Activated T-helper 2 cell treated with anti-CD3 and anti-CD28 coated beads, Interferon-gamma antibody, Interleukin-2, Interleukin-4, amounts not matched to agents 10 μg/mL and 5 μg/mL and 100 μg/mL, durations not matched to agents 14 hours and 24 hours and 36 hours (primary cell): ENCODE measurements at regions not wholly inside any gene's neighbourhood (a gene's known extent, or its start where the extent isn't known, plus 50 kb on each side); places are given as distances from the start of the nearest gene placed in this dataset.

Experiments
- DNase-seq: peaks from one replicate; pipeline ENCODE4 v3.0.0; 2021; ENCODE audit warnings: low spot score
- H3K27ac Mint-ChIP-seq: one replicate; pipeline ENCODE4 v1.8.0; 2021; ENCODE audit warnings: mixed read lengths
- H3K27me3 Mint-ChIP-seq: one replicate; pipeline ENCODE4 v1.8.0; 2021; ENCODE audit warnings: low read depth, mixed read lengths
- H3K36me3 Mint-ChIP-seq: one replicate; pipeline ENCODE4 v1.8.0; 2021; ENCODE audit warnings: low read depth, mixed read lengths
- H3K4me1 Mint-ChIP-seq: one replicate; pipeline ENCODE4 v1.8.0; 2021; ENCODE audit warnings: low read depth, mixed read lengths
- H3K4me3 Mint-ChIP-seq: one replicate; pipeline ENCODE4 v1.8.0; 2021; ENCODE audit warnings: low read depth, mild to moderate bottlenecking, moderate library complexity, mixed read lengths
- H3K9me3 Mint-ChIP-seq: one replicate; pipeline ENCODE4 v1.8.0; 2021; ENCODE audit warnings: mixed read lengths
- intact Hi-C: fragments of 100-400 bp; cut with micrococcal nuclease; formaldehyde crosslinking; loops from one replicate; pipeline ENCODE4 v1.15.1; 2023

DNA sequence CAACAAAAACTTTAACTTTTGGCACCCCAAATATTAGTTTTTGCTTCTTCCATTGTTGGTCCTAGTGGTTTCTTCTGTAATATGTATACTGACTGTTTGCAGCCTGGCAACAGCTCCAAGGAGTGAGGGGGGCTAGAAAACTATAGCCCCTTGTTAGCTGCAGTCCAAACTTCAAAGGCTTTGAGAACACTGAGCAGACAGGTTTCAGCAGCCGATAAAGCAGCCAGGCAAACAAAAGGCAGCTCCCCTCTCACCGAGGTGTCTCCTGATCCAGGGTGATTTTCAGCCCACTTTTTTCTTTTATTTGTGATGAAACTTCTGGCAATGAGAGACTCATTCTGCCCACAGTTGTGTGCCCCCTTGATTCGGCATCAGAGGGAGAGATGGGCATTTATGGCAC, 80.7 kb downstream of the OLIG3 start:
- peaks cover 14% of the 10 kb centered on the region for H3K4me1 Mint-ChIP-seq
- intact Hi-C loops, result loop anchor here (10.0 kb wide), 1 partner anchor 231 kb away; no protein-coding TSS in a partner anchor
- H3K27me3 Mint-ChIP-seq, result peaks cover 33% of the 10 kb centered on the region

DNA sequence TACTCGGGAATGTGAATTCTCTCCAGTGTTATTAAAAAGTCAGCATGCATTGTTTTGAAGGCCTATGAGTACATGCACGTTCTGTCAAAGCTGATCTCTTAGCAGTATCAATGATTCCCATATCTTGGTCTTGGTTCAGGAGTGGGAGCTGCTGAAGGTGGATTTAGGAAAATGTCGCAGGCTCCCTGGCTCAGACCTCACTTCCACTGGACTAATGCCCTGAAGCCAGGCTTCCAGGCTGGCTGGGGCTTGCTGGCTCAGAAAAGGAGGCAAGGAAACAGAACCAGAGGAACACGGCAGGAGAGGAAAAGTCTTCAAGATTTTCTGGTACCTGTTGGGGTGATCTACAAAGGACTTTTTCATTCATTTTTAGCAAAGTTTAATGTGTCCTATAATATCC, 81.6 kb downstream of the OLIG3 start:
- peaks cover 4% of the 10 kb centered on the region for H3K36me3 Mint-ChIP-seq
- H3K27ac Mint-ChIP-seq, result no peak overlapping the region
- H3K4me3 Mint-ChIP-seq, result no peak overlapping the region
- intact Hi-C loops, result loop anchor here (10.0 kb wide), 1 partner anchor 232 kb away; no protein-coding TSS in a partner anchor
- H3K9me3 Mint-ChIP-seq, result peaks cover 9% of the 10 kb centered on the region
- peaks cover 21% of the 10 kb centered on the region for H3K4me1 Mint-ChIP-seq
- no peak for DNase-seq
- peaks cover 26% of the 10 kb centered on the region for H3K27me3 Mint-ChIP-seq

More for the DNA sequence above, 80.7 kb downstream of the OLIG3 start:
- Mint-ChIP-seq H3K27ac (no peak overlapping the region), H3K4me3 (no peak overlapping the region), H3K9me3 (peaks cover 5% of the 10 kb centered on the region), H3K36me3 (peaks cover 4% of the 10 kb centered on the region)
- DNase-seq, result no peak

DNA sequence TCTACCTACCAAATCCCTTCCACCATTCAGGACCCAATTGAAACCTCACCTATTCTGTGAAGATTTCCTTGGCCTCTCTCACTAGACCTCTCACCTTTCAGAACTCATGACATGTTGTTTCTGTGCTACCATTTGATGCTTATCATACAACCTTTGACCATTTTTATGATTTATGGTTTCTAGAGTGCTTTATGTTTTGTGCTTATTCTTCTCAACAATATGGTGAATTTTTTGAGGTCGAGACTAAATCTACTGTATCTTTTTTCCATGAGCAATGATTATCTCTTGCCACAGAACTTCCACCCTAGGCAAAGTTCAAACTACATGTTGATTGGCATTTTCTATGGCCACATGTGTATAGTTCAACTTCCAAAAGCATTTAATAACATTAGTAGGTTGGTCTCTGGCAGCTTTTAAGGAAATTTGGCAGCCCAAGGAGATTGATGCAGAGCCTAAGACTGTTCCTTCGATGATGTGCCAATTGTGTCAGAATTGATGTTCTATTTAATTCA, 84.9 kb downstream of the OLIG3 start:
- peak overlapping the region; percentile 10 for H3K27ac Mint-ChIP-seq

DNA sequence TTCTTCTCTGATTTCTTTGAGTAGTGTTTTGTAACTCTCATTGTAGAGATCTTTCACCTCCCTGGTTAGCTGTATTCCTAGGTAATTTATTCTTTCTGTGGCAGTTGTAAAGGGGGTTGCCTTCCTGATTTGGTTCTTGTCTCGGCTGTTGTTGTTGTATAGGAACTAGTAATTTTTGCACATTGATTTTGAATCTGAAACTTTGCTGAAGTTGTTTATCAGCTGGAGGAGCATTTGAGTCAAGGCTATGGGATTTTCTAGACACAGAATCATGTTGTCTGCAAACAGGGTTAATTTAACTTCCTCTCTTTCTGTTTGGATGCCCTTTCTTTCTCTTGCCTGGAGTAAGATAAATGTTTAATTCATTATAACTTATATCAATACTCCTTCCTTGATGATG, 86.4 kb downstream of the OLIG3 start:
- Mint-ChIP-seq H3K9me3 (peaks cover 21% of the 10 kb centered on the region), H3K27ac (peak overlapping the region; percentile 3), H3K27me3 (peaks cover 4% of the 10 kb centered on the region), H3K4me3 (no peak overlapping the region), H3K4me1 (peaks cover 17% of the 10 kb centered on the region), H3K36me3 (peaks cover 6% of the 10 kb centered on the region)
- intact Hi-C loops, result no loop called here
- no peak for DNase-seq

More for the DNA sequence above, 84.9 kb downstream of the OLIG3 start:
- Mint-ChIP-seq H3K27me3 (peaks cover 15% of the 10 kb centered on the region), H3K36me3 (peaks cover 6% of the 10 kb centered on the region), H3K4me1 (peaks cover 17% of the 10 kb centered on the region), H3K4me3 (no peak overlapping the region), H3K9me3 (peaks cover 21% of the 10 kb centered on the region)
- intact Hi-C loops, result no loop called here
- no peak for DNase-seq

DNA sequence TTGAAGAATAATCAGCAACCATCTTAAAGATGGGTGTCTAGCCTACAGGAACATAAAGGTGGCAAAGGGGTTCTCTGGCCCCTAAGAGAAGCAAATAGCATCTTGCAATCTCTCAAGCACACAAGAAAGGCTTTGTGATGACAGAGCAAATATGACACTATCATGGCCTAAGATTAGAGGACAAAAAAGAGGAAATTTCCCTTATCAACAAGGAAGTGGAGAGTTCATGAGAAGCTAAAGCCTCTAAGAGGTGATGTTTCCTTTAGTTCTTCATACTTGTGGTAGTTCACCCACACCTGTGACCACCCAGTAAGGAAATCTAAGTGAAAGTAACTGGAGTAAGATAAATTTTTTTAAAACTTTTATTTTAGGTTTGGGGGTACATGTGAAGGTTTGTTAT, 88.4 kb downstream of the OLIG3 start:
- DNase-seq, result no peak
- Mint-ChIP-seq H3K4me1 (peaks cover 17% of the 10 kb centered on the region), H3K36me3 (peaks cover 6% of the 10 kb centered on the region), H3K27me3 (peaks cover 2% of the 10 kb centered on the region), H3K9me3 (peaks cover 21% of the 10 kb centered on the region), H3K27ac (no peak overlapping the region), H3K4me3 (no peak overlapping the region)
- intact Hi-C loops, result no loop called here

DNA sequence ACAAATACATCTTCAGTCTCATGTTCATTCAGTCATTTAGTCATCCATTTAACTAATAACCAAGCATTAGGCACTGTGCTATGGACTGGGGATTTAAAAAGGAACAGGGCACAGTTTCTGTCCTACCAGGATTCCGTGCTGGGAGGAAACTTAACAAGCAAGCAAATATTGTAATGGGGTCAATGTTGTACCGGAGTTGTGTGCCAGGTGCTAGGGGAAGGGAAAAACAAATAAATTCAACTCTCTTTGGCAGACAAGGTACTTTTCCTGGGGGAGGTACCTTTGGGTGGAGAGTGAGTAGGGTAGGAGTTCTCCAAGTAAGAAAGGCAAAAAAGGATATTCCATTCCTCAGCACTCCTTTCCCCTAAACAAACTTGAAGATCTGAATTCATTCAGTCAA, 90.3 kb downstream of the OLIG3 start:
- H3K27ac Mint-ChIP-seq, result no peak overlapping the region
- H3K36me3 Mint-ChIP-seq, result peaks cover 3% of the 10 kb centered on the region
- H3K27me3 Mint-ChIP-seq, result peaks cover 2% of the 10 kb centered on the region
- peaks cover 16% of the 10 kb centered on the region for H3K9me3 Mint-ChIP-seq
- H3K4me3 Mint-ChIP-seq, result no peak overlapping the region
- H3K4me1 Mint-ChIP-seq, result peaks cover 23% of the 10 kb centered on the region
- no peak for DNase-seq
- intact Hi-C loops, result loop anchor here (5.0 kb wide), 1 partner anchor 37 kb away; no protein-coding TSS in a partner anchor

DNA sequence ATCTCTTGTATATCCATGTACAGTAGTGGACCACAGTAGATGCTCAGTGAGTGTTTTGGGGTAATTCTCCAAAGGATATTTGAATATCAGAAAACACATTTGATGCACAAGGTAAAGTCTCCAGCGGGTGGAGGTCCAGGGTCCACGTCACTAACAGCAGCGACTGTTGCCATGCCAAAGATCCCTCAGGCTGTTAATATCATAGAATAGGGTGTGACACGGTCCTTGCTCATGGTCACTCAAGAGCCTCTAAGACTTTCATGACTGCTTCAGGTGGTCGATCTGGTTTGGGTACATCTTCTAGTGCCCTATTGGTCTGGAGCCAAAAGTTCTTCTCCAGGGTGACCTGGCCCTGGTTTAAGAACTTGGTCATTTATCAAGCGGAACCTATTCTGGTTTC, 90.8 kb downstream of the OLIG3 start:
- H3K4me3 Mint-ChIP-seq, result no peak overlapping the region
- peaks cover 3% of the 10 kb centered on the region for H3K36me3 Mint-ChIP-seq
- peaks cover 2% of the 10 kb centered on the region for H3K27me3 Mint-ChIP-seq

DNA sequence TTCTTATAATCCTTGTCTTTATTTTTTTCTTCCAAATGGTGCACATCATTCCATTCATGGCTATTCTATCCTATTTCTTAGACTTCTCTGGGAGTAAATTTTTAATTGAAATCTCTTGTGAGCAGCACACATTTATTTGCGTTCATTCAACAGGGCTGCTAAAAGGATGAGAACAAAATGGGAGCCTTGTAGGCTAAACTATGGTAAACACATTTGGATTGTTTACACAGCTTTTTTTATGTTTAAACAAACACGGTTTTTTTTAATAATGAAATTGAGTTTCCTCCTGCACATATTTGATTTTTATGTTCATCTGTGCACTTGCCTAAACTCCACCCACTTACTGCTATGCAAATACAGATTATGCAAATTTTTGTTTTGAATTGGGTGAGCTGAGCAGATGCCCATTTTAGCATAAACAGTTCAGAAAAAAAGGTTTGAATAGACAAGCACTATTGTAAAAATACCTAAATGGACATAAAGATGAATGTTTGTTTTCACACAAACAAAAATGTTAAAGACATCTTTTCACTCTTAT, 92.0 kb downstream of the OLIG3 start:
- Mint-ChIP-seq H3K4me3 (no peak overlapping the region), H3K27ac (no peak overlapping the region), H3K9me3 (peaks cover 11% of the 10 kb centered on the region), H3K36me3 (peaks cover 8% of the 10 kb centered on the region), H3K4me1 (peaks cover 19% of the 10 kb centered on the region), H3K27me3 (peaks cover 2% of the 10 kb centered on the region)
- intact Hi-C loops, result loop anchor here (5.0 kb wide), 1 partner anchor 35 kb away; no protein-coding TSS in a partner anchor
- no peak for DNase-seq

More for the DNA sequence above, 90.8 kb downstream of the OLIG3 start:
- intact Hi-C loops, result loop anchor here (5.0 kb wide), 1 partner anchor 36 kb away; no protein-coding TSS in a partner anchor
- Mint-ChIP-seq H3K4me1 (peaks cover 23% of the 10 kb centered on the region), H3K27ac (no peak overlapping the region), H3K9me3 (peaks cover 16% of the 10 kb centered on the region)
- DNase-seq, result no peak

DNA sequence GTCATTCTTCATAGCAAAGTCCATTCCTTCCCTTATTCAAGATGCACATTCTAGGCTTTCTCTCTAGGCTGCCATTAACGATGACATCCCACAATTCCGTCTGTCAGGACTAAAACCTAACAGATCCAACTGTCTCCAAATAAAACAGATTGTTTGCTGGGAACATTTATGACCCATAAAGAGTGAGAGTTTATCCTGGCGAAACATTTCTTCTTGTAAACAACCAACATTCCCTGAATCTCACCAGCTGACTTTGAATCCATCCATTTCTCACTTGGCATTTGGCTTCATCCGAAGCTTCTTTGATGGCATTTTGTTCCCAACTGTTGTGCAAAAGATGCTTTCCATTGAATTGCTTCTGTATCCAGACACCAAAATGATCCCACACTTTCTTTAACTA, 93.1 kb downstream of the OLIG3 start:
- intact Hi-C loops, result loop anchor here (5.0 kb wide), 1 partner anchor 34 kb away; no protein-coding TSS in a partner anchor
- no peak for DNase-seq
- peaks cover 2% of the 10 kb centered on the region for H3K27me3 Mint-ChIP-seq
- H3K27ac Mint-ChIP-seq, result no peak overlapping the region
- H3K4me3 Mint-ChIP-seq, result no peak overlapping the region
- H3K36me3 Mint-ChIP-seq, result peaks cover 5% of the 10 kb centered on the region
- peaks cover 15% of the 10 kb centered on the region for H3K4me1 Mint-ChIP-seq
- no peaks in the 10 kb centered on the region for H3K9me3 Mint-ChIP-seq

DNA sequence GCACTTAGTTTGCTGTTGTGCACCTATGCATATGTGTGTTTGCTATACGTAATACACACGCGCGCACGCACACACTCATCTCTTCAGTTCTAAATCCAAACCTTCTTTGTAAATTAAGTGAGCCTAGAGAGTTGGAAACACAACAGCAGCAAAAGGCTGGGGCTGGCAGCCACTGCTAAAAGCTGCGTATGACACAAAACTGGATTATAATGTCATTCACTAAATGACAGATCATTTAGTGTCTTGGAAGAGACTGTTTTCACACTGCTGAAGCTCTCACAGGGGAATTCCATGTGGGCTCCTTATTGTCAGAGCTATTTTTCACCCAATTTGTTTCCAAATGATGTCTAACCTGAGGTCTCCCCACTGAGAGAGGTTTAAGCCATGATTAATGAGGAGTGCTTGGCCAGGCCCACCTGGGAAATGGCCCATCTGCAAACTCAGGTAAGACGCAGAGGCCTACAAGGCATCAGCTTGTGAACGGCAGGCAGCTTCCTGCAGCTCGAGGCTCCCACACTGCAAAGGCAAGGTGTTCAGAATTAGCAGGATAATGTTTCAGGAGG, 94.2 kb downstream of the OLIG3 start:
- no peak for DNase-seq
- intact Hi-C loops, result loop anchor here (5.0 kb wide), 1 partner anchor 33 kb away; no protein-coding TSS in a partner anchor
- H3K27ac Mint-ChIP-seq, result no peak overlapping the region

DNA sequence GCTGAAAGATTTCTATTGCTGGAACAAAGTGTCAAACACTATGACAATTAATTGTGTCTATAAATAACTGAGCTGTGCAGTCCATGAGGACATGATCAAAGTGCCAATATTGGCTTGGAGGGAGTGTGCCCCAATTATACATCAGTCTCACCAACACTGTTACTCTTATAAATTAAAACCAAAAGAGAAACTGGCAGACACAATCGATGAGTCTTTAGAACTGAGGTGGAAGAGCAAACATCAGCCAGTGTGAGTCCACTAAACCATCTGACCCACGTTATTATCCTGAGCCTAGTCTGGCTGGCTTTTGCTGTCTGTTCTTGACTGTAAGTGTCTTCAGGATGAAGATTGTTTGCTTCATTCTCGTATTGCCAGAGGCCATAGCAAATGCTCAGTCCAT, 98.9 kb downstream of the OLIG3 start:
- Mint-ChIP-seq H3K27me3 (no peaks in the 10 kb centered on the region), H3K27ac (no peak overlapping the region), H3K9me3 (no peaks in the 10 kb centered on the region), H3K36me3 (peaks cover 5% of the 10 kb centered on the region), H3K4me3 (no peak overlapping the region), H3K4me1 (peaks cover 17% of the 10 kb centered on the region)
- intact Hi-C loops, result no loop called here
- no peak for DNase-seq

More for the DNA sequence above, 94.2 kb downstream of the OLIG3 start:
- Mint-ChIP-seq H3K27me3 (peaks cover 2% of the 10 kb centered on the region), H3K4me3 (no peak overlapping the region), H3K9me3 (no peaks in the 10 kb centered on the region), H3K4me1 (peaks cover 15% of the 10 kb centered on the region), H3K36me3 (peaks cover 5% of the 10 kb centered on the region)

DNA sequence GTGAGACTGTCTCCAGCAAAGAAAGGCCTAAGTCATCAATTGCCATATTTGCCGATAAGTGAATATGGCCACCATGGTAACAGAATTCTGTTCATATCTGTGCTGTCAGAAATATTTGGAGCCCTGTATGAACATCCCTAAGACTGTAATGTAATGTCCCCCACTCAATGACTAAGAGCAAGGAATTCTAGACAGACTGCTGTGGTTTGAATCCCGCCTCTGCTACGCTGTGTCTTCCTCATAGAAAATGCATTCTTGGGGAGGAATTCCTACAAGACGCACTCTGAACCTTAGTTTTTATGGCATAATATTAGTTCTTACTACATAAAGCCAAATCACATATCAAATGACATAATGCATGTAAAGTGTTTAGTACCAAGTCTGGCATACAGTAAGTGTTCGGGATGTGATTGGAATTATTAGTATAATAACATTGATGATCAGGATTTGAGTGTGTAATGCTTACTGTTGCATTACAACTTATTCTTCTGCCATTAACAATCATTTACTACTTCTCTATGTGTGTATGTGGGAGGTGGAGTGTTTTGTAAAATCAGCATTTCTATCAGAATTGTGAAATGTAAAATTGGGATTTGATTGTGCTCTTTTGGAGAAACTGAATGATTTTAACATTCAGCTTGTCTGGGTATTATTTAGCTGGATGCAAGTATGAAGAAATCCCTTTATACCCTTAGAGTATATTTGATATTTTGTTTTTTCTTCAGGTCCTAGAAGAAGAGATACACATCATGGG, 103.0 kb downstream of the OLIG3 start:
- no peak overlapping the region for H3K4me3 Mint-ChIP-seq
- peaks cover 5% of the 10 kb centered on the region for H3K9me3 Mint-ChIP-seq
- H3K4me1 Mint-ChIP-seq, result peaks cover 23% of the 10 kb centered on the region
- no peaks in the 10 kb centered on the region for H3K36me3 Mint-ChIP-seq
- no peak for DNase-seq
- intact Hi-C loops, result no loop called here
- H3K27me3 Mint-ChIP-seq, result no peaks in the 10 kb centered on the region
- H3K27ac Mint-ChIP-seq, result no peak overlapping the region

DNA sequence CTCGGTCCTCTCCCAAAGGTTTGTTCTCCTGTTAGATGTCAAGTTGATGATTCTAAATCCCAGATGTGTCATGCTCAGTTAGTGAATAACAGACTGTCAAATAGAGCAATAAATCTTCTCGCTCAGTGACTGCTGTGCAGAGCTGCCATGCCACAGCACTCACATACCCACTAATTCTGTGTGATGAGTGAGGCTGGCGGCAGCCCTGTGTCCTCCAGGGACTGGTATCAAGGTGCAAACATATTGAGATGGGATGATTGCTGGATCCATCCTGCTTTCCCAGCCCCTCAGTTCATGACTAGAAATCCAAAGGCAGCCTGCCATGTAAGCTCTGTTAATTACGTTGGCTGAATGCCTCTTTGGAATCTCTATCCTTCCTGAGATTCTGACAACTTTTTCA, 103.9 kb downstream of the OLIG3 start:
- no peak overlapping the region for H3K4me3 Mint-ChIP-seq

More for the DNA sequence above, 103.9 kb downstream of the OLIG3 start:
- Mint-ChIP-seq H3K27ac (no peak overlapping the region), H3K9me3 (peaks cover 12% of the 10 kb centered on the region), H3K4me1 (peaks cover 23% of the 10 kb centered on the region), H3K27me3 (no peaks in the 10 kb centered on the region), H3K36me3 (peaks cover 5% of the 10 kb centered on the region)
- intact Hi-C loops, result no loop called here
- no peak for DNase-seq
